ENCODE measurements at regions not wholly inside any gene's neighbourhood (a gene's known extent, or its start where the extent isn't known, plus 50 kb on each side); places are given as distances from the start of the nearest gene placed in this dataset.

GRCh38 chr14:97806891-97807290 is 1009.7 kb downstream of the VRK1 start:
- TF ChIP-seq CTCF (IDR thresholded peaks at IDR 0.05; ENCODE audit: poor library complexity) (no peak), EZH2 (IDR thresholded peaks at IDR 0.05; ENCODE audit: borderline replicate concordance) (no peak), EZH2phosphoT487 (IDR thresholded peaks at IDR 0.05; ENCODE audit: low read depth, severe bottlenecking, unreplicated experiment) (no peak)
